HEK293 (cell line): ENCODE measurements at regions not wholly inside any gene's neighbourhood (a gene's known extent, or its start where the extent isn't known, plus 50 kb on each side); places are given as distances from the start of the nearest gene placed in this dataset.

Experiments
- WT1 ChIP-seq: fragments of 450-650 bp; formaldehyde crosslinking; IDR thresholded peaks from 2 replicates; pipeline ENCODE4 v1.5.1; 2016; ENCODE audit warnings: missing biosample characterization, missing genetic modification characterization
- ZNF223 ChIP-seq: fragments of 450-650 bp; formaldehyde crosslinking; IDR thresholded peaks from 2 replicates; pipeline ENCODE4 v1.5.1; 2016; ENCODE audit warnings: missing biosample characterization, missing genetic modification characterization
- ZNF302 ChIP-seq: fragments of 450-650 bp; formaldehyde crosslinking; IDR thresholded peaks from 2 replicates; pipeline ENCODE4 v1.5.1; 2016; ENCODE audit warnings: missing biosample characterization, missing genetic modification characterization, low read depth
- ZNF629 ChIP-seq: fragments of 450-650 bp; formaldehyde crosslinking; IDR thresholded peaks from 2 replicates; pipeline ENCODE4 v1.5.1; 2017; ENCODE audit warnings: missing biosample characterization, missing genetic modification characterization
- ZNF701 ChIP-seq: fragments of 450-650 bp; formaldehyde crosslinking; IDR thresholded peaks from 2 replicates; pipeline ENCODE4 v1.5.1; 2016; ENCODE audit warnings: missing biosample characterization, missing genetic modification characterization
- TF ChIP-seq, protein P1 (sequence below): fragments of 450-650 bp; formaldehyde crosslinking; IDR thresholded peaks from 2 replicates; pipeline ENCODE4 v1.5.1; 2016; ENCODE audit warnings: missing biosample characterization, missing genetic modification characterization
- TF ChIP-seq, protein P2 (sequence below): fragments of 450-650 bp; formaldehyde crosslinking; IDR thresholded peaks from 2 replicates; pipeline ENCODE4 v1.5.1; 2017; ENCODE audit warnings: missing biosample characterization, missing genetic modification characterization
- TF ChIP-seq, protein P3 (sequence below): fragments of 450-650 bp; formaldehyde crosslinking; IDR thresholded peaks from 2 replicates; pipeline ENCODE4 v1.5.1; 2016; ENCODE audit warnings: missing biosample characterization, missing genetic modification characterization, borderline replicate concordance

DNA sequence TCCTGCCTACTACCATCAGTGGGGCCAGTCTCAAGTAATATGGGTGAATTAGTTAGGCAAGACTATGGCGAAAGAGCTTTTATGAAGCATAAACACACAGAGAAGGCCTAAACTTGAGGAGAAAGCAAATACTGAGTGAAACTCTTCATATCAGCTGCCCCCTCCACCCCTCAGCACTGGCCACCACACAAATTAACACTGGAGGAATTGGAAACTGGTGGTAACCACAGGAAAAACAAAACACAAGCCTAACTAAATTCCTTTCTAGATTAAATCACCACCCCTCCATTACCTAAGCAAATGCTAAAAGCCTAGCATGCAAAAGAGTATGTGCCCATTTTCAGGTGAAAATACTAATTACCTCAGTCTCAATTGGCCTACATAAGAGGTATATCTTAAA lies 774.7 kb upstream of the NECTIN3 start:
- TF ChIP-seq ZNF629 (tag by site-specific recombination) (no peak), ZNF302 (tag by site-specific recombination) (no peak), ZNF701 (tag by site-specific recombination) (no peak), ZNF223 (no peak), WT1 (tag by site-specific recombination) (no peak)
- TF ChIP-seq, protein P1, sequence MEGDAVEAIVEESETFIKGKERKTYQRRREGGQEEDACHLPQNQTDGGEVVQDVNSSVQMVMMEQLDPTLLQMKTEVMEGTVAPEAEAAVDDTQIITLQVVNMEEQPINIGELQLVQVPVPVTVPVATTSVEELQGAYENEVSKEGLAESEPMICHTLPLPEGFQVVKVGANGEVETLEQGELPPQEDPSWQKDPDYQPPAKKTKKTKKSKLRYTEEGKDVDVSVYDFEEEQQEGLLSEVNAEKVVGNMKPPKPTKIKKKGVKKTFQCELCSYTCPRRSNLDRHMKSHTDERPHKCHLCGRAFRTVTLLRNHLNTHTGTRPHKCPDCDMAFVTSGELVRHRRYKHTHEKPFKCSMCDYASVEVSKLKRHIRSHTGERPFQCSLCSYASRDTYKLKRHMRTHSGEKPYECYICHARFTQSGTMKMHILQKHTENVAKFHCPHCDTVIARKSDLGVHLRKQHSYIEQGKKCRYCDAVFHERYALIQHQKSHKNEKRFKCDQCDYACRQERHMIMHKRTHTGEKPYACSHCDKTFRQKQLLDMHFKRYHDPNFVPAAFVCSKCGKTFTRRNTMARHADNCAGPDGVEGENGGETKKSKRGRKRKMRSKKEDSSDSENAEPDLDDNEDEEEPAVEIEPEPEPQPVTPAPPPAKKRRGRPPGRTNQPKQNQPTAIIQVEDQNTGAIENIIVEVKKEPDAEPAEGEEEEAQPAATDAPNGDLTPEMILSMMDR = no peak
- TF ChIP-seq, protein P2, sequence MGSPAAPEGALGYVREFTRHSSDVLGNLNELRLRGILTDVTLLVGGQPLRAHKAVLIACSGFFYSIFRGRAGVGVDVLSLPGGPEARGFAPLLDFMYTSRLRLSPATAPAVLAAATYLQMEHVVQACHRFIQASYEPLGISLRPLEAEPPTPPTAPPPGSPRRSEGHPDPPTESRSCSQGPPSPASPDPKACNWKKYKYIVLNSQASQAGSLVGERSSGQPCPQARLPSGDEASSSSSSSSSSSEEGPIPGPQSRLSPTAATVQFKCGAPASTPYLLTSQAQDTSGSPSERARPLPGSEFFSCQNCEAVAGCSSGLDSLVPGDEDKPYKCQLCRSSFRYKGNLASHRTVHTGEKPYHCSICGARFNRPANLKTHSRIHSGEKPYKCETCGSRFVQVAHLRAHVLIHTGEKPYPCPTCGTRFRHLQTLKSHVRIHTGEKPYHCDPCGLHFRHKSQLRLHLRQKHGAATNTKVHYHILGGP (tag by site-specific recombination) = no peak
- TF ChIP-seq, protein P3, sequence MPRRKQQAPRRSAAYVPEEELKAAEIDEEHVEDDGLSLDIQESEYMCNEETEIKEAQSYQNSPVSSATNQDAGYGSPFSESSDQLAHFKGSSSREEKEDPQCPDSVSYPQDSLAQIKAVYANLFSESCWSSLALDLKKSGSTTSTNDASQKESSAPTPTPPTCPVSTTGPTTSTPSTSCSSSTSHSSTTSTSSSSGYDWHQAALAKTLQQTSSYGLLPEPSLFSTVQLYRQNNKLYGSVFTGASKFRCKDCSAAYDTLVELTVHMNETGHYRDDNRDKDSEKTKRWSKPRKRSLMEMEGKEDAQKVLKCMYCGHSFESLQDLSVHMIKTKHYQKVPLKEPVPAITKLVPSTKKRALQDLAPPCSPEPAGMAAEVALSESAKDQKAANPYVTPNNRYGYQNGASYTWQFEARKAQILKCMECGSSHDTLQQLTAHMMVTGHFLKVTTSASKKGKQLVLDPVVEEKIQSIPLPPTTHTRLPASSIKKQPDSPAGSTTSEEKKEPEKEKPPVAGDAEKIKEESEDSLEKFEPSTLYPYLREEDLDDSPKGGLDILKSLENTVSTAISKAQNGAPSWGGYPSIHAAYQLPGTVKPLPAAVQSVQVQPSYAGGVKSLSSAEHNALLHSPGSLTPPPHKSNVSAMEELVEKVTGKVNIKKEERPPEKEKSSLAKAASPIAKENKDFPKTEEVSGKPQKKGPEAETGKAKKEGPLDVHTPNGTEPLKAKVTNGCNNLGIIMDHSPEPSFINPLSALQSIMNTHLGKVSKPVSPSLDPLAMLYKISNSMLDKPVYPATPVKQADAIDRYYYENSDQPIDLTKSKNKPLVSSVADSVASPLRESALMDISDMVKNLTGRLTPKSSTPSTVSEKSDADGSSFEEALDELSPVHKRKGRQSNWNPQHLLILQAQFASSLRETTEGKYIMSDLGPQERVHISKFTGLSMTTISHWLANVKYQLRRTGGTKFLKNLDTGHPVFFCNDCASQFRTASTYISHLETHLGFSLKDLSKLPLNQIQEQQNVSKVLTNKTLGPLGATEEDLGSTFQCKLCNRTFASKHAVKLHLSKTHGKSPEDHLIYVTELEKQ = no peak
